Lung (tissue), 11 donors: ENCODE measurements at regions not wholly inside any gene's neighbourhood (a gene's known extent, or its start where the extent isn't known, plus 50 kb on each side); places are given as distances from the start of the nearest gene placed in this dataset.

Source experiments
- ATAC-seq: fragments of 200-7000 bp; cut with Tn5 transposase; one replicate; pipeline ENCODE4 v1.9.1; 2020; ENCODE audit warnings: moderate number of reproducible peaks; ENCODE audit not compliant: insufficient read depth, low FRiP score
- DNase-seq, 3 donors: peaks; one replicate each; pipeline ENCODE4 v3.0.0-alpha.2; 2013 to 2017
- H3K27ac ChIP-seq, 2 donors: one replicate each; pipeline ENCODE4 v1.5.1; 2013; ENCODE audit warnings: mild to moderate bottlenecking in 2 of 2, moderate library complexity in 2 of 2, control low read depth in 1 of 2, inconsistent platforms in 1 of 2, low read depth in 1 of 2, low read length in 1 of 2
- H3K27me3 ChIP-seq, 3 donors: one replicate each; pipeline ENCODE4 v1.5.1; 2013; ENCODE audit warnings: low read length in 2 of 3; ENCODE audit not compliant: control insufficient read depth in 3 of 3, insufficient read depth in 3 of 3
- H3K36me3 ChIP-seq, 4 donors: one replicate each; pipeline ENCODE4 v1.5.1; 2013; ENCODE audit warnings: low read length in 4 of 4, mild to moderate bottlenecking in 1 of 4, moderate library complexity in 1 of 4; ENCODE audit not compliant: control insufficient read depth in 4 of 4, insufficient read depth in 4 of 4
- H3K4me1 ChIP-seq, 5 donors: one replicate each; pipeline ENCODE4 v1.5.1; 2013; ENCODE audit warnings: low read length in 5 of 5, mild to moderate bottlenecking in 2 of 5, moderate library complexity in 1 of 5; ENCODE audit not compliant: control insufficient read depth in 5 of 5, insufficient read depth in 5 of 5
- H3K4me3 ChIP-seq: one replicate; pipeline ENCODE4 v1.5.1; 2013; ENCODE audit warnings: mild to moderate bottlenecking, control low read depth, moderate library complexity
- H3K9ac ChIP-seq, 2 donors: one replicate each; pipeline ENCODE4 v1.5.1; 2013; ENCODE audit warnings: low read length in 2 of 2, control low read depth in 1 of 2; ENCODE audit not compliant: insufficient read depth in 1 of 2
- H3K9me3 ChIP-seq, 4 donors: one replicate each; pipeline ENCODE4 v1.5.1; 2013; ENCODE audit warnings: low read length in 3 of 4, mild to moderate bottlenecking in 1 of 4, moderate library complexity in 1 of 4; ENCODE audit not compliant: control insufficient read depth in 4 of 4, insufficient read depth in 3 of 4
- CTCF ChIP-seq: IDR thresholded peaks from 2 replicates; pipeline ENCODE4 v1.5.1; 2012; ENCODE audit warnings: mild to moderate bottlenecking; ENCODE audit errors: control extremely low read depth, extremely low read depth
- WGBS, 2 donors: extraction: QIAGEN DNeasy Blood & Tissue Kit; methylation state at CpG; one replicate each; pipeline ENCODE4 v1.1.7; 2013; 5-methylcytosine and 5-hydroxymethylcytosine counted together
- donor health status: control.
- donor health status: control.
- donor health status: Bipolar disorder and iron deficiency.
- donor health status: healthy.
- donor health status: DM: yes; HTN: yes; CAD: no.

DNA sequence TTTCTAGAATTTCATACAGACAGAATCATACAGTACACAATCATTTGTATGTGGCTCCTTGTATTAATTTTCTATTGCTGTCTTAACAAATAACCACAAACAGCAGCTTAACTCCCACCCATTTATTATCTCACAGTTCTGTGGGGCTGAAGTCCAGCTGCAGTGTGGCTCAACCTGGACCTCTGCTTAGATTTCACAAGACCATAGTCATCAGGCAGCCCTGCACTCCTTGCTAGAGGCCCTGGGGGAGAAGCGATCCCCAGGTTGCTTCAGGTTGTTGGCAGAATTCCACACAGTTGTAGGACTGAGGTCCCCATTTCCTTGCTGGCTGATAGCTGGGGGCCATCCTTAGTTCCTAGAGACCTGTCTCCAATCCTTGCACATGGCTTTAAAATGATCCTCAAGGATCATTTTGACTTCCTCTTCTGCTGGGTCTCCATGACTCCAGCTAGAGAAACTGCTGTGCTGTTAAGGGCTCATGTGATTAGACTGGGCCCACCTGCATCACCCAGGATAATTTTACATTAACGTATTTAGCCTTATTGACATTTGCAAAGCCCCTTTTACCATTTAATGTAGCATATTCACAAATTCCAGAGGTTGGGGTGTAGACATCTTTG is 60.9 kb upstream of the SMAD1 start:
- 89 to 93% methylated on average over 2 of the region's 2 CpGs for WGBS, 2 donors
- Histone ChIP-seq H3K27me3 (no peaks in the 10 kb centered on the region), H3K4me1 (no peaks in the 10 kb centered on the region), H3K9me3 (no peaks in the 10 kb centered on the region), H3K4me3 (no peak overlapping the region), H3K9ac (no peak overlapping the region), H3K36me3 (no peaks in the 10 kb centered on the region), H3K27ac (no peak overlapping the region)
- ATAC-seq (no peak), DNase-seq (no peak)
- TF ChIP-seq CTCF = no peak

DNA sequence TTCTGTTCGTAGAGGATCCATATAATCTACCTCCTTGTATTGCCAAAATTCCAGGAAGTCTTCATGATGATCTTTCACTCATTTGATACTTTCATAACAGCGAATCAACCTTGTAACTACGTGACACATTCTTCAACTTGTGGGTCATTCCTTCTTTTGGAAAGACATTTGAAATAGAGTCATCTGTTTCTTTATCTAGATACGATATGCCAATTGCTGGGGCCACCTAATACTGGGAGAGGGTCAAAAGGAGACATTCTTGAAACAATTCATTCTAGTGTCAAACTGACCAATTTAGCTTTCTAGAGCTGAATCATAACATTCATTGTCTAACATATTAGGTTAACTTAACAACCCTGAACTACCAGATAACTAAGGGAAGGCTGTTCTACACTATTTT is 62.9 kb upstream of the SMAD1 start:
- H3K4me3 ChIP-seq = no peak overlapping the region

DNA sequence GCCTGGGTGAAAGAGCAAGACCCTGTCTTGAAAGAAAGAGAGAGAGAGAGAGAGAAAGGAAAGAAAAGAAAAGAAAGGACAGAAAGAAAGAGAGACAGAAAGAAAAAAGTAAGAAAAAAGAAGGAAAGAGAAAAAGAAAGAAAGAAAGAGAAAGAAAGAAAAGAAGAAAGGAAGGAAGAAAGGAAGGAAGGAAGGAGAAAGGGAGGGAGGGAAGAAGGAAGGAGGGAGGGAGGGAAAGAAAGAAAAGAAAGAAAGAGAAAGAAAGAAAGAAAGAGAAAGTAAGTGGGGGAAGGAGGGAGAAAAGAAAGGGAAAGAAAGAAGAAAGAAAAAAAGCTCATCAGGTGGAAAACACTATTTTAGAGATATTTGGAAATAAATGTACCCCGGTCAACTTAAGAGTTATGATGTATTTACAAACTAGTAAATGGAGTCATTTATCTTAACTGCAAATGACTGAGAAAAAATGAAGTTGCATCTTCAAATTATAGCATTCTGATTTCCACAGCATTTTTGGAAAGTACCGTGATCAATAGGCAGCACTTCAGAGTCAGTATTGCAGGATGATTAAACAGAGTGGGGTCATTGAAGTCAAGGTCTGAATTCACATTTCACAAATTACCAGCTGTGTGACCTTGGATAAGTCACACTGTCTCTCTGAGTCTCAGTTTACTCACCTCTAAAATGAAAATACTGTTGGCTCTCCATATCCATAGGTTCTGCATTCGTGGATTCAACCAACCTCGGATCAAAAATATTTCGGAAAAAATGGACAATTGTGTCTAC is 64.1 kb upstream of the SMAD1 start:
- TF ChIP-seq CTCF = no peak
- no peaks in the 10 kb centered on the region for H3K27me3 ChIP-seq
- H3K4me3 ChIP-seq = no peak overlapping the region
- no peaks in the 10 kb centered on the region for H3K36me3 ChIP-seq
- H3K9me3 ChIP-seq = no peaks in the 10 kb centered on the region
- DNase-seq (no peak), ATAC-seq (no peak)
- 95 to 97% methylated on average over 5 of the region's 5 CpGs for WGBS, 2 donors
- no peak overlapping the region for H3K27ac ChIP-seq
- no peak overlapping the region for H3K9ac ChIP-seq
- H3K4me1 ChIP-seq = no peaks in the 10 kb centered on the region

More for the DNA sequence above, 62.9 kb upstream of the SMAD1 start:
- DNase-seq (no peak), ATAC-seq (no peak)
- Histone ChIP-seq H3K4me1 (no peaks in the 10 kb centered on the region), H3K27me3 (no peaks in the 10 kb centered on the region), H3K36me3 (no peaks in the 10 kb centered on the region), H3K9me3 (no peaks in the 10 kb centered on the region), H3K27ac (no peak overlapping the region), H3K9ac (no peak overlapping the region)
- no peak for TF ChIP-seq CTCF
- 88 to 93% methylated on average over 4 of the region's 4 CpGs for WGBS, 2 donors
